GM13976 (cell line): ENCODE measurements at regions not wholly inside any gene's neighbourhood (a gene's known extent, or its start where the extent isn't known, plus 50 kb on each side); places are given as distances from the start of the nearest gene placed in this dataset.

ENCODE experiments used
- DNase-seq: peaks from one replicate; pipeline ENCODE4 v3.0.0; 2012; ENCODE audit warnings: low spot score
- in situ Hi-C: fragments of 300-500 bp; cut with MboI; formaldehyde crosslinking; loops from one replicate; pipeline ENCODE4 v1.12.0; 2022; ENCODE audit warnings: low sequenced_read_pairs, mixed read lengths, inconsistent platforms; ENCODE audit not compliant: unreplicated experiment
- TF ChIP-seq, protein P1 (sequence below): IDR thresholded peaks from 2 replicates; pipeline ENCODE4 v1.5.1; 2012; ENCODE audit warnings: borderline replicate concordance, mild to moderate bottlenecking; ENCODE audit not compliant: insufficient read depth; ENCODE audit errors: extremely low read depth, missing control alignments, control extremely low read depth

DNA sequence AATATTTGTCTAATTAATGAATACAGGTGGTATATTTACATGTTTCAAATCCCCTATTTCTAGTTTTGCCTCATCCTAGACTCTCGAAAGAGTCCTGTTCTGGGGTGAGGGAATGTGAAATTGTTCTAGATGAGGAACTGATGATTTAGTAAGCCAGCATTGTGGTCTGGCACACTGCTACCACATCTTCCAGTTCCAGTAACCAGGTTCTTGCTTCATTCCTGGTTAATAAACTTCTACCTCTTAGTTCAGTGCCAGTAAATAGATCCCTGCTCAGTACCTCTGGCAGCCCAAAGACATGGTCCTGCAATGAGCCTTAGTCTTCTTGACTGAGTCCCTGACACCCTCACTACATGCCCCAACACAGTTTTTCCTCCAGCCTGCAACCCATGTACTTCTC lies 207.7 kb downstream of the SREK1 start:
- no peak for DNase-seq
- in situ Hi-C loops: no loop called here
- TF ChIP-seq, protein P1, sequence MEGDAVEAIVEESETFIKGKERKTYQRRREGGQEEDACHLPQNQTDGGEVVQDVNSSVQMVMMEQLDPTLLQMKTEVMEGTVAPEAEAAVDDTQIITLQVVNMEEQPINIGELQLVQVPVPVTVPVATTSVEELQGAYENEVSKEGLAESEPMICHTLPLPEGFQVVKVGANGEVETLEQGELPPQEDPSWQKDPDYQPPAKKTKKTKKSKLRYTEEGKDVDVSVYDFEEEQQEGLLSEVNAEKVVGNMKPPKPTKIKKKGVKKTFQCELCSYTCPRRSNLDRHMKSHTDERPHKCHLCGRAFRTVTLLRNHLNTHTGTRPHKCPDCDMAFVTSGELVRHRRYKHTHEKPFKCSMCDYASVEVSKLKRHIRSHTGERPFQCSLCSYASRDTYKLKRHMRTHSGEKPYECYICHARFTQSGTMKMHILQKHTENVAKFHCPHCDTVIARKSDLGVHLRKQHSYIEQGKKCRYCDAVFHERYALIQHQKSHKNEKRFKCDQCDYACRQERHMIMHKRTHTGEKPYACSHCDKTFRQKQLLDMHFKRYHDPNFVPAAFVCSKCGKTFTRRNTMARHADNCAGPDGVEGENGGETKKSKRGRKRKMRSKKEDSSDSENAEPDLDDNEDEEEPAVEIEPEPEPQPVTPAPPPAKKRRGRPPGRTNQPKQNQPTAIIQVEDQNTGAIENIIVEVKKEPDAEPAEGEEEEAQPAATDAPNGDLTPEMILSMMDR: no peak

DNA sequence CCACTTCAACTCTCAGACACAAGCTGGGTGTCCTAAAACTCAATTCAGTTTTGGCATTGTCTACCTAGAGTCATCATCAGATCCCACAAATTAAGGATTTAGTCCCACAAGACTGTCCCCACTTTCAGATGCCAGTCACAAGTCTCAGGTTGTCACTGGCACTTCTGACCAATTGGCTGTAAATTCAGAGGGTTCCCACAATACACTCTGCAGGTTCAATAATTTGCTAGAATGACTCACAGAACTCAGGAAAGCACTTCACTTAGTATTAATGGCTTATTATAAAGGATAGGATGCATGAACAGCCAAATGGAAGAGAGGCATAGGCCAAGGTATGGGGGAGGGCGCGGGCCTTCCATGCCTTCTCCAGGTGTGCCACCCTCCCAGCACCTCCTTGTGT lies 209.1 kb downstream of the SREK1 start:
- in situ Hi-C loops: no loop called here
- TF ChIP-seq, protein P1: no peak

DNA sequence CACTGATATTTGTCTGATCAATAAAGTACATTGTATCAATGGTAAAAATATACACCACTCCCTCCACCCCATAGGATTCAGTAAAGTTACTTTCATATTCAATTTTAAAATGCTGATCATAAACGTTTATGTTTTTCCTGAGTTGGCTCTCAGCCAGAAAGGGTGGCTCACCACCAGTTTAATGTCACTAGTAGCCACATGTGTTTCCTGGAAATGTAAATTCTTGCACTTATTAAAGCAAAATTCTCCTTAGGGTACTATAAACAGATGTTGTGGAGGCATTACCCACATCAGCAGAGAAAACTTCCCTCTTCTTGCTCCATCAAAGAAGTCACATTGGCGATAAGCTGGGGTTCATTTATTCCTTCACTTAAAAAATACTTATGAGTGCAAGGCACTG lies 210.3 kb downstream of the SREK1 start:
- TF ChIP-seq, protein P1: no peak
- no peak for DNase-seq
- in situ Hi-C loops: no loop called here

More for the DNA sequence above, 209.1 kb downstream of the SREK1 start:
- DNase-seq: no peak

DNA sequence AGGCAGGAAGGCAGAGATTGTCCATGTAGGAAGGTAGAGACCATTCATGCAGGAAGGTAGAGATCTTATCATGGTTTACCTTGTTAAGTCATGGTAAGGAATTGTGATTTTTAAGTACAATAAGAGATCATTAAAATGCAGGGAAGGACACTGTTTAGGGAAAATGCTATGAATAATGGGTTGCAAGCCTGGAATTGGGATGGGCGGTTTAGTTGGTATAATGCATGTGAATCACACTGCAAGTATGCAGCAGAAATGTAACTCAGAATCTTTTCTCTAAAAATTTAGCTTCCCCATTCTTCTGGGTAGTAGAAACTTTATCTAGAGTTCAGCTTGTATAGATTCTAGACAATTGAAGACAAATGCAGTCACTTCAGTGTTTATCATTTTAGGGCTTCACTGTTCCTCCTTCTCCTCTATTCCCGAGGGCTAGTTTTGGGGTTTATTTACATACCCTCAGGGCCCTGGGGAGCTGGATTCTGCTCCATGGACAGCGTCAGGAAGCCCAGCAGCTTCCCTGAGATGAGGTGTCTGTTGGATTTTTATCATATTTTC lies 212.0 kb downstream of the SREK1 start:
- in situ Hi-C loops: no loop called here
- DNase-seq: no peak
- TF ChIP-seq, protein P1: no peak

DNA sequence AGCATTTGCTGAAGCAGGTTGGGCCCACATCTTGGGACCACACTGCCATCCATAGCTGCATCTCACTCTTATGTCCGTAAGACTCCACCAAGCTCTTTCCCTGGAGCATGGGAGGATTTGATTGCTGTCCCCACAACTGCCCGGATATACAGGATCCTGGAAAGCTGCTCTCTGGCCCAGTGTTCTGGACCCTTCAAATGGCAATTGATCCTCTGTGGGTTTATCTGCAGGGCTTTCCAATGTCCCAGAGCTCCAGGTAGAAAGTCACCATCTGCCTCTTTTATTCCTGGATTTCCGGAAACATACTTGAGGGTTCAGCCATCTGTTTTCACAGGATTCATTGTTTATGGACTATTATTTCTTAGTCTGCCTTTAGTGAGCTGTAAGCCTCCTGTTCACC lies 214.6 kb downstream of the SREK1 start:
- no peak for DNase-seq
- in situ Hi-C loops: no loop called here

DNA sequence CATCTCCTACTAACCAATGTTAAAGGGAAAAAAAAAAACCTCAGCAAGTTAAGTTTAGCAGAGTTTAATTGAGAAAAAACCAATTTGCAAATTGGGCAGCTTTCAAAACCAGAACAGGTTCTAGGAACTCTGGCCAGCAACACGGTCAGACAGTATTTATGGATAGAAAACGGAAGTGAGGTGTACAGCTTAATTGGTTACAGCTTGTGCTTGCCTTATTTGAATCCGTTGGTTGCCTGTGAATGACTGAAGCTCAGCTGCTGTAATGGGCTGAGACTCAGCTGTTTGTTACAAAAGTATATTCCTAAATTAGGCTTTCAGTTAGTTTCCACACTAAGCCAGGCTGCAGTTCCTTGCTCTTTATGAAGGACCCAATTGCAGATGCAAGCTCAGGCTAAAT lies 217.0 kb downstream of the SREK1 start:
- no peak for DNase-seq

More for the DNA sequence above, 214.6 kb downstream of the SREK1 start:
- TF ChIP-seq, protein P1: no peak

More for the DNA sequence above, 217.0 kb downstream of the SREK1 start:
- TF ChIP-seq, protein P1: no peak
- in situ Hi-C loops: no loop called here
